ENCODE measurements at regions not wholly inside any gene's neighbourhood (a gene's known extent, or its start where the extent isn't known, plus 50 kb on each side); places are given as distances from the start of the nearest gene placed in this dataset.
A peak's percentile ranks its signal among the peaks of the same experiment; 100 is the strongest.
"Not testable (repeated sequence)": the region's sequence is repeated elsewhere in the genome, so short reads cannot be mapped to it uniquely, and the experiment has no call there.

GRCh38 chr17:30709096-30709495, 115.4 kb downstream of the CRLF3 start:
- not testable (repeated sequence) for H3K4me3 Mint-ChIP-seq, DNase-seq, H3K36me3 Mint-ChIP-seq, H3K9me3 Mint-ChIP-seq, H3K27ac Mint-ChIP-seq
- ATAC-seq (ENCODE audit: low read depth), result peak; percentile 28
- Mint-ChIP-seq H3K27me3 (peaks cover 54% of the 10 kb centered on the region), H3K4me1 (peaks cover 13% of the 10 kb centered on the region)
- POLR2A ChIA-PET, result interaction anchor here (0.6 to 1.4 kb wide), 2 partner anchors 11 to 121 kb away, joined by 3 to 5 read pairs; no protein-coding TSS in a partner anchor

DNA sequence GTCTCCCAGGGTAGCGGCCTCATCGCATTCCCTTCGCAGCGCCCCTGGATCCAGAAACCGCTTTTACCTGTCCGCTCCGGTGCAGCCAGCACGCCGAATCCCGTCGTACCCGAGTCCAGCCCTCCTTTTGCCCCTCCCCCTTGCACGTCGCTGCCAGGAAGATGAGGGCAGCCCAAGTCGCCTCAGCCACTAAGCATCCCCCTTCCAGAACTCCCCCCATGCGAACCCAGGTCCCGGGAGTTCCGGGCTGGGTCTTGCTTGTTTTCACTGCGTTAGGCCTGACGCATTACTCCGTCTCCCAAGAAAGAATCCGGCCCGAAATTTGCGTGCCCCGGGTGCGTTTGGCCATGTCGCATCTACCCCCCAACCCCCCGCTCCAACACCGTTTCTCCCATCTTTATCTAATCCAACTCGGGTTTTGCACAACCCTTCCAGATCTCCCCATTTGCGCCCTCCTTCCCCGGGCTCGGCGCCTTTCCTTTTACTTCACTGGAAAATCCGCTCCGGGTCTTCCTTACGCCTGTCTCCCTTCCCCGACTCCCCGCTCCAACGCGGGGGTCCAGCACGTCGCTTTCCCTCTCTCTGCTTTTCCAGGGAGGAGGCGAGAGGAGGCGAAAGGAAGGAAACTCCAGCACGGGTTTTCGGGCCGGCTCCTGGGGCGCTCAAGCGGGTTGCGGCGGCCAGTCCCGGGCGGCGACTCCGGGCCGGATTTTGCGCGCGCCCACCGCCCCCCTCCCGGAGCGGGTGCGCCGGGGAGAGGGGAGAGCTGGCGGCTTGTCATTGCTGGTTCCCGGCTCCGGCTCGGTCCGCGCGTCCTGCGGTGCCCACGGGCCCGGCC, 116.0 kb downstream of the CRLF3 start:
- Mint-ChIP-seq H3K27ac (peak overlapping the region; percentile 76), H3K4me1 (peaks cover 13% of the 10 kb centered on the region), H3K4me3 (peak overlapping the region; percentile 93), H3K27me3 (peaks cover 60% of the 10 kb centered on the region)
- ATAC-seq (ENCODE audit: low read depth) (peak; percentile 71), DNase-seq (peak; percentile 81)
- H3K36me3 Mint-ChIP-seq, H3K9me3 Mint-ChIP-seq: not testable (repeated sequence)
- POLR2A ChIA-PET, result interaction anchor here (0.6 to 1.4 kb wide), 2 partner anchors 11 to 120 kb away, joined by 3 to 5 read pairs; no protein-coding TSS in a partner anchor

- peaks cover 13% of the 10 kb centered on the region for H3K4me1 Mint-ChIP-seq
- peak overlapping the region; percentile 93 for H3K4me3 Mint-ChIP-seq
- POLR2A ChIA-PET, result interaction anchor here (0.6 kb wide), 1 partner anchor 17 kb away, joined by 7 read pairs; no protein-coding TSS in a partner anchor
- H3K9me3 Mint-ChIP-seq; H3K36me3 Mint-ChIP-seq; ATAC-seq (ENCODE audit: low read depth): not testable (repeated sequence)
- H3K27ac Mint-ChIP-seq, result peak overlapping the region; percentile 76
- peaks cover 60% of the 10 kb centered on the region for H3K27me3 Mint-ChIP-seq
- peak; percentile 49 for DNase-seq
Measured at GRCh38 chr17:30707724-30708240, 116.7 kb downstream of the CRLF3 start.

DNA sequence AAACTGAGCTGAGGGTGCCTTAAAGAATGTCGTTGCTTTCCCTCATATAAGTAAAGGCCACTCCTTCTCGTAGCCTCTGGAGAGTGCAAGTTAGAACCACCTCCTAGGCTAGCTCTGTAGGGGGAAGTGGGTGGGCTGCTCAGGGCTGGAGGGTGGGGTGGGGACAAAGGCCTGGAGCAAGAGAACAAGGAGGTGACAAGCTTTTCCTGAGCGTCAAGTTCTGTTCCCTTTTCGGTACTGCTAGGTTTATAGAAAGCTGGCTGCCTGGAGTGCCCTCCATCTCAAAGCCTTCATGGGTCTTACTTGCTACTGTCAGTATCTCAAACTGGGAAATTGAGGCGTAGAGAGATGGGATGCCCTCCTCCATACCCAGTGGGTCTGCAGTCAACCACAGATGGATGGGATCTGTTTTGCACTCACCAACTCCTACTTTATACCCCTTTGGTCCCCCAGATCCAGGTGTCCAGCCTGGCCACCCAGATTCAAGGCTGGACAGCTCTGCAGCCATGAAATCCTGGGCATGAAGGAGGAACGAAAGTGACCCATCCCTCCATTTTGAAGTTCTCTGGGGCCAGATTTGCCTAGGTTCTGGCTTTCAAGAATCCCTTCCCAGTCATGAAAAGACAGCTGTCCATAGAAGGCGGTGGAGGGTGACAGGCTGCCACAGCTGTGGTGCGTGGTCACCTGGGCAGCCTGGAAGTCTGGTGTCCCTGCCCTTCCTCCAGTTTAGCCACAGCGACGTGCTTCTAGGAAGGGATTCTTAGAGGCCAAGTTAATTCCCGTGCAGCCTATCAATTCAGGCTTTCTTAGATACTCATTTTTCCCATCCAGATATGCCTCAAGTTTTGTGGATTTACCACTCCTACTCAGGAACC, 117.8 kb downstream of the CRLF3 start:
- H3K27ac Mint-ChIP-seq; DNase-seq; H3K4me3 Mint-ChIP-seq; H3K36me3 Mint-ChIP-seq; H3K9me3 Mint-ChIP-seq; POLR2A ChIA-PET; ATAC-seq (ENCODE audit: low read depth): not testable (repeated sequence)
- H3K4me1 Mint-ChIP-seq, result peaks cover 13% of the 10 kb centered on the region
- H3K27me3 Mint-ChIP-seq, result peaks cover 61% of the 10 kb centered on the region

DNA sequence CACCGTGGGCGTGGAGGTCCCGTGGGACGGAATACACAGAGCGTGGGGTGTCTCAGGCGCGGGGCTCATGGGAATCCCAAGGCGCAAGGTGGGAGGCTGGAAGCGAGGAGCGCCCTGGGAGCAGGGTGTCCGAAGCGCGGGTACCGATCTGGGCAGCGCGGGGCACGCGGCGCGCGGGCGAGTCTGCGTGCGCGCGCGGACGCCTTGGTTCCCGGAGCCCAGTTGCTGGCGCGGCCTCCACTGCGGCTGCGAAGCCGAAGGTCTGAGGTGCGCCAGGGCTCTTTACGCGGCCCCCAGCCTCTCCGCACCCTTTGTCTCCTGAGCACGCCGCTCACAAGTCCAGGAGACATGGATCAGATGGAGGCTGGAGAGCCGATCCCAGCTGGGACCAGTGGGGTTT, 118.5 kb downstream of the CRLF3 start:
- Mint-ChIP-seq H3K4me3 (peak overlapping the region; percentile 28), H3K27me3 (peaks cover 66% of the 10 kb centered on the region), H3K4me1 (peaks cover 13% of the 10 kb centered on the region)
- POLR2A ChIA-PET; ATAC-seq (ENCODE audit: low read depth); H3K27ac Mint-ChIP-seq; H3K9me3 Mint-ChIP-seq; H3K36me3 Mint-ChIP-seq; DNase-seq: not testable (repeated sequence)

DNA sequence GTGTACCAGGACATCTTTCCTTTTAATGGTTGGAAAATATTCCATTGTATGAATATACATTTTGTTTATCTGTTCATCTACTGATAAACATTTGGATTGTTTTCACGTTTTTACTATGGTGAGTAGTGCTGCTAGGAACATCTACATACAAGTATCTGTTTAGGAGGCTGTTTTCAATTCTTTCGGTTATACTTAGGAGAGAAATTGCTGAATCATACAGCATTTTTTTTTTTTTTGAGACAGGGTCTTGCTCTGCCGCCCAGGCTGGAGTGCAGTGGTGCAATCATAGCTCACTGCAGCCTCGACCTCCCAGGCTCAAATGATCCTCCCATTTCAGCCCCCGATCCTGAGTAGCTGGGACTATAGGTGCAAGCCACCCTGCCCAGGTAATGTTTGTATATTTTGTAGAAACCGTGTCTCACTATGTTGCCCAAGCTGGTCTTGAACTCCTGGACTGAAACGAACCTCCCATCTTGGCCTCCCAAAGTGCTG, 122.9 kb downstream of the CRLF3 start:
- Mint-ChIP-seq H3K9me3 (no peaks in the 10 kb centered on the region), H3K4me1 (peaks cover 6% of the 10 kb centered on the region), H3K4me3 (no peak overlapping the region), H3K36me3 (no peaks in the 10 kb centered on the region), H3K27ac (no peak overlapping the region), H3K27me3 (peaks cover 45% of the 10 kb centered on the region)
- no peak for ATAC-seq (ENCODE audit: low read depth)
- no peak for DNase-seq
- POLR2A ChIA-PET, result no interaction called here

GRCh38 chr17:30700833-30701232, 123.7 kb downstream of the CRLF3 start:
- H3K4me3 Mint-ChIP-seq; H3K4me1 Mint-ChIP-seq; DNase-seq; H3K27ac Mint-ChIP-seq; ATAC-seq (ENCODE audit: low read depth); H3K36me3 Mint-ChIP-seq; POLR2A ChIA-PET; H3K9me3 Mint-ChIP-seq: not testable (repeated sequence)
- H3K27me3 Mint-ChIP-seq, result peaks cover 40% of the 10 kb centered on the region

GRCh38 chr17:30697619-30698460, 126.7 kb downstream of the CRLF3 start:
- H3K36me3 Mint-ChIP-seq, H3K9me3 Mint-ChIP-seq: not testable (repeated sequence)
- Mint-ChIP-seq H3K27me3 (peaks cover 36% of the 10 kb centered on the region), H3K4me1 (peaks cover 14% of the 10 kb centered on the region), H3K4me3 (peak overlapping the region; percentile 91), H3K27ac (peak overlapping the region; percentile 56)
- POLR2A ChIA-PET, result interaction anchor here (1.2 kb wide), 1 partner anchor 11 kb away, joined by 3 read pairs; no protein-coding TSS in a partner anchor
- ATAC-seq (ENCODE audit: low read depth), result peak; percentile 73
- peak; percentile 86 for DNase-seq

GRCh38 chr17:30696234-30696633, 128.3 kb downstream of the CRLF3 start:
- no peaks in the 10 kb centered on the region for H3K9me3 Mint-ChIP-seq
- H3K36me3 Mint-ChIP-seq, result no peaks in the 10 kb centered on the region
- H3K27me3 Mint-ChIP-seq, result peaks cover 30% of the 10 kb centered on the region
- no peak overlapping the region for H3K4me3 Mint-ChIP-seq
- ATAC-seq (ENCODE audit: low read depth) (no peak), DNase-seq (no peak)
- peaks cover 14% of the 10 kb centered on the region for H3K4me1 Mint-ChIP-seq
- no peak overlapping the region for H3K27ac Mint-ChIP-seq
- POLR2A ChIA-PET, result no interaction called here

DNA sequence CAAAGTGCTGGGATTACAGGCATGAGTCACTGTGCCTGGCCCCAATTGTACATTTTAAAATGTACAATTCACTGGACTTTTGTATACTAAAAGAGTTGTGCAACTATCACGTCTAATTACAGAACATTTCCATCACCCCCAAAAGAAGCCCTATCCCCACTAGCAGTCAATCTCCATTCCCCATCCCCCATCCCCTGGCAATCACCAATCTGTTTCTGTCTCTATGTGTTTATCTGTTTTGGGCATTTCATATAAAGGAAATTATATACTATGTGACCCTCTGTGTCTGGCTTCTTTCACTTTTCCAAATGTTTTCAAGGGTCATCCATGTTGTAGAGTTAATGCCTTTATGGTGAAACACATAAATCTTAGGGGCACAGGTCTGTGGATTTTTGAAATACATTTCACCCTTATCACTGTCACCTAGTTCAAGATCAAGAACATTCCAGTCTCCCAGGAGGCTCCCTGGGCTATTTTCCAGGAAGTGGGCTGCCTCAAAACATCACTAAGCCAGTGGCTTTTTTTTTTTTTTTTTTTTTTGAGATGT, 129.2 kb downstream of the CRLF3 start:
- H3K36me3 Mint-ChIP-seq; H3K4me3 Mint-ChIP-seq; H3K9me3 Mint-ChIP-seq; H3K27ac Mint-ChIP-seq; ATAC-seq (ENCODE audit: low read depth); DNase-seq: not testable (repeated sequence)
- POLR2A ChIA-PET, result interaction anchor here (0.7 kb wide), 1 partner anchor 232 kb away, joined by 6 read pairs; no protein-coding TSS in a partner anchor
- H3K27me3 Mint-ChIP-seq, result peaks cover 28% of the 10 kb centered on the region
- peaks cover 14% of the 10 kb centered on the region for H3K4me1 Mint-ChIP-seq

DNA sequence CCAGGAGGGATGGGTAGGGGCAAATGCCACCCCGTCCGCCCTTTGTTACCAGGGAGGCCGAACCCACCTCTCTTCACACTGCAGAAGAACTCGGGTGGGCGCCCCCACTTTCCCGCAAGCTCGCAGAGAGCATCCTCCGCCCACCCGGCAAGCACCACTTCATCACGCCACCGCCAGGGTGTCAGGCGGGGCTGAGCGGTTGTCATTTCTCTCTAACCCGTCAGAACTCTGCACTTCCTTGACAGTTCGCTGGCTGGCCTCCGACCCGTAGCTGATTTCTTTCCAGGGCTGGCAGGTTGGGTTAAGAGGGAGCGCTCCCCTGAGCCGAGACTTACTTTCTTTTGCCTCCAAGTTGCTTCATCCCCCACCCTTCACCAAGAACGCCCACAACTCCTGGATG, 130.7 kb downstream of the CRLF3 start:
- ATAC-seq (ENCODE audit: low read depth) (peak; percentile 87), DNase-seq (peak; percentile 70)
- H3K36me3 Mint-ChIP-seq, H3K9me3 Mint-ChIP-seq, POLR2A ChIA-PET: not testable (repeated sequence)
- Mint-ChIP-seq H3K27me3 (peaks cover 28% of the 10 kb centered on the region), H3K4me3 (peak overlapping the region; percentile 67), H3K4me1 (peaks cover 14% of the 10 kb centered on the region), H3K27ac (peak overlapping the region; percentile 31)

- DNase-seq; POLR2A ChIA-PET; H3K27ac Mint-ChIP-seq; H3K9me3 Mint-ChIP-seq; H3K36me3 Mint-ChIP-seq; ATAC-seq (ENCODE audit: low read depth); H3K4me3 Mint-ChIP-seq: not testable (repeated sequence)
- H3K27me3 Mint-ChIP-seq, result peaks cover 34% of the 10 kb centered on the region
- H3K4me1 Mint-ChIP-seq, result peaks cover 13% of the 10 kb centered on the region
Measured at GRCh38 chr17:30689266-30690000, 135.1 kb downstream of the CRLF3 start.
